H9 (cell line): ENCODE measurements at regions not wholly inside any gene's neighbourhood (a gene's known extent, or its start where the extent isn't known, plus 50 kb on each side); places are given as distances from the start of the nearest gene placed in this dataset.

Experiments
- DNase-seq: peaks from one replicate; pipeline ENCODE4 v3.0.0-alpha.2; 2017
- H2AFZ ChIP-seq: one replicate; pipeline ENCODE4 v1.6.1; 2013; ENCODE audit warnings: mild to moderate bottlenecking, low read length, control low read depth, moderate library complexity
- H2AK5ac ChIP-seq: 2 replicates; pipeline ENCODE4 v1.6.1; 2013; ENCODE audit warnings: low read length, control low read depth, mixed read lengths; ENCODE audit not compliant: insufficient read length
- H2BK120ac ChIP-seq: one replicate; pipeline ENCODE4 v1.6.1; 2013; ENCODE audit warnings: low read depth, mild to moderate bottlenecking, low read length, control low read depth, inconsistent platforms; ENCODE audit not compliant: poor library complexity, severe bottlenecking
- H2BK12ac ChIP-seq: 2 replicates; pipeline ENCODE4 v1.6.1; 2013; ENCODE audit warnings: low read length, control low read depth, mixed read lengths, low read depth; ENCODE audit not compliant: insufficient read length
- H2BK15ac ChIP-seq: 2 replicates; pipeline ENCODE4 v1.6.1; 2013; ENCODE audit warnings: low read depth, low read length, control low read depth
- H2BK20ac ChIP-seq: one replicate; pipeline ENCODE4 v1.6.1; 2013; ENCODE audit warnings: low read depth, mild to moderate bottlenecking, low read length, control low read depth, inconsistent platforms; ENCODE audit not compliant: poor library complexity, severe bottlenecking
- H2BK5ac ChIP-seq: 2 replicates; pipeline ENCODE4 v1.6.1; 2013; ENCODE audit warnings: low read length, control low read depth, mixed read lengths; ENCODE audit not compliant: insufficient read length
- H3K14ac ChIP-seq: 2 replicates; pipeline ENCODE4 v1.6.1; 2013; ENCODE audit warnings: low read length, control low read depth; ENCODE audit not compliant: insufficient read depth
- H3K18ac ChIP-seq: 2 replicates; pipeline ENCODE4 v1.6.1; 2013; ENCODE audit warnings: low read depth, mild to moderate bottlenecking, mixed read lengths, low read length, control low read depth; ENCODE audit not compliant: insufficient read length
- H3K23ac ChIP-seq: 2 replicates; pipeline ENCODE4 v1.6.1; 2013; ENCODE audit warnings: low read length, control low read depth, mixed read lengths, low read depth; ENCODE audit not compliant: insufficient read length
- H3K23me2 ChIP-seq: 2 replicates; pipeline ENCODE4 v1.6.1; 2013; ENCODE audit warnings: low read depth, mild to moderate bottlenecking, mixed read lengths, low read length, control low read depth; ENCODE audit not compliant: insufficient read length, poor library complexity, severe bottlenecking
- H3K27ac ChIP-seq: 2 replicates; pipeline ENCODE4 v1.5.1; 2013; ENCODE audit warnings: low read length, control low read depth, mixed read lengths, low read depth; ENCODE audit not compliant: insufficient read length
- H3K27me3 ChIP-seq: 2 replicates; pipeline ENCODE4 v1.6.1; 2013; ENCODE audit warnings: low read length, control low read depth, inconsistent platforms; ENCODE audit not compliant: insufficient read depth
- H3K4ac ChIP-seq: 2 replicates; pipeline ENCODE4 v1.6.1; 2013; ENCODE audit warnings: low read depth, mild to moderate bottlenecking, control low read depth, inconsistent platforms, low read length, moderate library complexity
- H3K4me1 ChIP-seq: 2 replicates; pipeline ENCODE4 v1.6.1; 2013; ENCODE audit warnings: low read length, control low read depth, inconsistent platforms; ENCODE audit not compliant: insufficient read depth
- H3K4me2 ChIP-seq: 2 replicates; pipeline ENCODE4 v1.6.1; 2013; ENCODE audit warnings: low read length, control low read depth, mixed read lengths; ENCODE audit not compliant: insufficient read length, insufficient read depth
- H3K56ac ChIP-seq: 2 replicates; pipeline ENCODE4 v1.6.1; 2013; ENCODE audit warnings: low read depth, mild to moderate bottlenecking, mixed read lengths, low read length, control low read depth; ENCODE audit not compliant: insufficient read length
- H3K79me1 ChIP-seq: 2 replicates; pipeline ENCODE4 v1.6.1; 2013; ENCODE audit warnings: low read depth, mild to moderate bottlenecking, moderate library complexity, low read length, control low read depth, inconsistent platforms; ENCODE audit not compliant: insufficient read depth, poor library complexity, severe bottlenecking
- H3K79me2 ChIP-seq: 2 replicates; pipeline ENCODE4 v1.6.1; 2013; ENCODE audit warnings: low read length, control low read depth, inconsistent platforms; ENCODE audit not compliant: insufficient read depth
- H3K9ac ChIP-seq: 2 replicates; pipeline ENCODE4 v1.6.1; 2013; ENCODE audit warnings: low read length, control low read depth, mixed read lengths; ENCODE audit not compliant: insufficient read length; ENCODE audit errors: extremely low read depth
- H3K9me3 ChIP-seq: one replicate; pipeline ENCODE4 v1.6.1; 2013; ENCODE audit warnings: low read depth, low read length, inconsistent platforms; ENCODE audit not compliant: control insufficient read depth
- H3T11ph ChIP-seq: one replicate; pipeline ENCODE4 v1.6.1; 2013; ENCODE audit warnings: mild to moderate bottlenecking, low read length, control low read depth, inconsistent platforms
- H4K20me1 ChIP-seq: one replicate; pipeline ENCODE4 v1.6.1; 2013; ENCODE audit not compliant: control insufficient read depth, insufficient read length, insufficient read depth
- H4K5ac ChIP-seq: 2 replicates; pipeline ENCODE4 v1.6.1; 2013; ENCODE audit warnings: low read depth, mild to moderate bottlenecking, mixed read lengths, low read length, control low read depth; ENCODE audit not compliant: insufficient read length
- H4K8ac ChIP-seq: replicated peaks from 2 replicates; pipeline ENCODE4 v1.6.1; 2013; ENCODE audit warnings: low read length, control low read depth, mixed read lengths, low read depth; ENCODE audit not compliant: insufficient read length
- H4K91ac ChIP-seq: 2 replicates; pipeline ENCODE4 v1.6.1; 2013; ENCODE audit warnings: low read depth, mild to moderate bottlenecking, moderate library complexity, mixed read lengths, low read length, control low read depth; ENCODE audit not compliant: insufficient read length
- H3K27ac Mint-ChIP-seq, 3 experiments: 2 replicates in 2 of 3; 3 replicates in 1 of 3; pipeline ENCODE4 v1.8.0; 2020 to 2021; ENCODE audit warnings: mixed read lengths in 3 of 3, mild to moderate bottlenecking in 1 of 3, moderate library complexity in 1 of 3
- H3K27me3 Mint-ChIP-seq: 2 replicates; pipeline ENCODE4 v1.8.0; 2021; ENCODE audit warnings: low read depth, mild to moderate bottlenecking, moderate library complexity, mixed read lengths
- H3K36me3 Mint-ChIP-seq, 3 experiments: 2 replicates in 2 of 3; 3 replicates in 1 of 3; pipeline ENCODE4 v1.8.0; 2020 to 2021; ENCODE audit warnings: low read depth in 3 of 3, mixed read lengths in 3 of 3; ENCODE audit not compliant: insufficient read depth in 1 of 3
- H3K4me1 Mint-ChIP-seq, 2 experiments: 2 replicates each; pipeline ENCODE4 v1.8.0; 2020; ENCODE audit warnings: mixed read lengths in 2 of 2
- H3K4me3 Mint-ChIP-seq, 2 experiments: 2 replicates in 1 of 2; 3 replicates in 1 of 2; pipeline ENCODE4 v1.8.0; 2020 to 2021; ENCODE audit warnings: mild to moderate bottlenecking in 2 of 2, mixed read lengths in 2 of 2, moderate library complexity in 1 of 2
- H3K9me3 Mint-ChIP-seq, 2 experiments: 2 replicates in 1 of 2; 3 replicates in 1 of 2; pipeline ENCODE4 v1.8.0; 2020; ENCODE audit warnings: mild to moderate bottlenecking in 2 of 2, mixed read lengths in 2 of 2, moderate library complexity in 1 of 2
- WGBS: extraction: QIAGEN DNeasy Blood & Tissue Kit; methylation state at CpG from one replicate; pipeline ENCODE4 v1.1.7; 2013; ENCODE audit warnings: missing lambda C conversion rate, low lambda C conversion rate, mixed read lengths; ENCODE audit not compliant: insufficient read length; ENCODE audit errors: extremely low coverage; 5-methylcytosine and 5-hydroxymethylcytosine counted together
- TF ChIP-seq, protein P1 (sequence below): fragments of 200-600 bp; sonication (generic); conservative IDR thresholded peaks from 3 replicates; pipeline ENCODE4 v1.8.0; 2021; ENCODE audit warnings: antibody characterized with exemption, mild to moderate bottlenecking

DNA sequence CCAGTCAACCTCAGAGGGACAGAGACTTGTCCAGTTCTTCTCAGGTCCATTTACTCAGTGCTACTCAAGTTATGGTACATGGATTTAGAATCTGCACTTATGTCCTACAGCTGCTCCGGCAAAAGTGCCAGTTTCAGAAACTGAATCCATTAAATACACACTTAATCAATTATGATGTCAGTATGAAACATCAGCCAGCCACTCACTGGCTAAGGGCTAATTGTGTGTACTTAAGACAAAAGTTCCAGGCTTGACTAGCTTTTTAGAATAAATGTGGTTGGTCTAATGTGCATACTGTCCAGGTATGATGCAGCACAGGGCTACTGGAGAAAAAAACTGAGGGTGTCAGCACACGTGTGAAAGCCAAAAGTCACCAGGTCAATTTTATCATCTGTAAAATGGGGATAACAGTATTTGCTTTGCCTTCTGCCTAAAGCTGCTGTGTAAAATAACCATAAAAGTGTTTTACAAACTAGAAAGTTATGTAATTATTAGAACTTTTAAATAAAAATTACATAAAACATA is 55.4 kb upstream of the CYP2D6 start:
- Histone ChIP-seq H4K91ac (no peak overlapping the region), H3K23ac (no peak overlapping the region), H3K14ac (no peak overlapping the region), H3K27me3 (no peaks in the 10 kb centered on the region), H3K79me2 (peaks cover 11% of the 10 kb centered on the region; the same call in 1 of the 2 replicates), H4K8ac (no peak overlapping the region), H3K9ac (no peak overlapping the region), H3K23me2 (no peaks in the 10 kb centered on the region), H2BK12ac (no peak overlapping the region), H3K79me1 (peaks cover 4% of the 10 kb centered on the region), H2AK5ac (no peak overlapping the region), H3K27ac (no peak overlapping the region), H2AFZ (no peak overlapping the region), H3K56ac (no peak overlapping the region), H3K9me3 (no peaks in the 10 kb centered on the region), H2BK20ac (no peak overlapping the region), H4K5ac (no peak overlapping the region), H4K20me1 (no peaks in the 10 kb centered on the region), H2BK15ac (no peak overlapping the region), H2BK5ac (no peak overlapping the region), H3K18ac (no peak overlapping the region), H3K4ac (no peak overlapping the region), H3K4me2 (no peak overlapping the region), H3K4me1 (peaks cover 9% of the 10 kb centered on the region; the same call in 1 of the 2 replicates), H3T11ph (no peak overlapping the region), H2BK120ac (no peak overlapping the region)
- TF ChIP-seq, protein P1, sequence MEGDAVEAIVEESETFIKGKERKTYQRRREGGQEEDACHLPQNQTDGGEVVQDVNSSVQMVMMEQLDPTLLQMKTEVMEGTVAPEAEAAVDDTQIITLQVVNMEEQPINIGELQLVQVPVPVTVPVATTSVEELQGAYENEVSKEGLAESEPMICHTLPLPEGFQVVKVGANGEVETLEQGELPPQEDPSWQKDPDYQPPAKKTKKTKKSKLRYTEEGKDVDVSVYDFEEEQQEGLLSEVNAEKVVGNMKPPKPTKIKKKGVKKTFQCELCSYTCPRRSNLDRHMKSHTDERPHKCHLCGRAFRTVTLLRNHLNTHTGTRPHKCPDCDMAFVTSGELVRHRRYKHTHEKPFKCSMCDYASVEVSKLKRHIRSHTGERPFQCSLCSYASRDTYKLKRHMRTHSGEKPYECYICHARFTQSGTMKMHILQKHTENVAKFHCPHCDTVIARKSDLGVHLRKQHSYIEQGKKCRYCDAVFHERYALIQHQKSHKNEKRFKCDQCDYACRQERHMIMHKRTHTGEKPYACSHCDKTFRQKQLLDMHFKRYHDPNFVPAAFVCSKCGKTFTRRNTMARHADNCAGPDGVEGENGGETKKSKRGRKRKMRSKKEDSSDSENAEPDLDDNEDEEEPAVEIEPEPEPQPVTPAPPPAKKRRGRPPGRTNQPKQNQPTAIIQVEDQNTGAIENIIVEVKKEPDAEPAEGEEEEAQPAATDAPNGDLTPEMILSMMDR, result no peak
- H3K4me1 Mint-ChIP-seq, result peaks cover 17 to 19% of the 10 kb centered on the region in 2 experiments
- H3K36me3 Mint-ChIP-seq, result no peaks in the 10 kb centered on the region; a peak in 2 of 7 replicates
- WGBS, result no CpG with 5 or more reads among the region's 2 CpGs
- no peaks in the 10 kb centered on the region; a peak in 1 of 5 replicates for H3K9me3 Mint-ChIP-seq
- no peak overlapping the region for H3K27ac Mint-ChIP-seq
- H3K27me3 Mint-ChIP-seq, result no peaks in the 10 kb centered on the region
- H3K4me3 Mint-ChIP-seq, result no peak overlapping the region
- DNase-seq, result no peak
